Liver (tissue), 7 donors: ENCODE measurements at regions not wholly inside any gene's neighbourhood (a gene's known extent, or its start where the extent isn't known, plus 50 kb on each side); places are given as distances from the start of the nearest gene placed in this dataset.

Experiments
- DNase-seq: peaks from one replicate; pipeline ENCODE4 v3.0.0-alpha.2; 2017; ENCODE audit warnings: low spot score
- H3K27ac ChIP-seq, 2 donors: one replicate each; pipeline ENCODE4 v1.7.0; 2013; ENCODE audit warnings: inconsistent platforms in 2 of 2, low read length in 2 of 2, control low read depth in 1 of 2, low read depth in 1 of 2, mild to moderate bottlenecking in 1 of 2
- H3K27me3 ChIP-seq, 4 donors: one replicate each; pipeline versions ENCODE4 v1.6.1 to v1.7.0; 2013; ENCODE audit warnings: low read length in 3 of 4, inconsistent platforms in 1 of 4, mild to moderate bottlenecking in 1 of 4, moderate library complexity in 1 of 4; ENCODE audit not compliant: control insufficient read depth in 4 of 4, insufficient read depth in 4 of 4
- H3K36me3 ChIP-seq, 4 donors: one replicate each; pipeline versions ENCODE4 v1.6.1 to v1.7.0; 2013; ENCODE audit warnings: low read length in 3 of 4, mild to moderate bottlenecking in 3 of 4, low read depth in 1 of 4, moderate library complexity in 1 of 4; ENCODE audit not compliant: control insufficient read depth in 4 of 4, insufficient read depth in 3 of 4
- H3K4me1 ChIP-seq, 4 donors: one replicate each; pipeline versions ENCODE4 v1.6.1 to v1.7.0; 2013; ENCODE audit warnings: low read length in 3 of 4, mild to moderate bottlenecking in 3 of 4, moderate library complexity in 1 of 4; ENCODE audit not compliant: control insufficient read depth in 4 of 4, insufficient read depth in 4 of 4
- H3K4me3 ChIP-seq, 3 donors: one replicate each; pipeline versions ENCODE4 v1.6.1 to v1.7.0; 2013; ENCODE audit warnings: low read length in 3 of 3, control low read depth in 1 of 3, low read depth in 1 of 3, mild to moderate bottlenecking in 1 of 3
- H3K9ac ChIP-seq, 2 donors: one replicate each; pipeline ENCODE4 v1.7.0; 2013; ENCODE audit warnings: low read length in 2 of 2, mild to moderate bottlenecking in 2 of 2, moderate library complexity in 2 of 2, control low read depth in 1 of 2, low read depth in 1 of 2
- H3K9me3 ChIP-seq, 4 donors: one replicate each; pipeline versions ENCODE4 v1.6.1 to v1.7.0; 2013; ENCODE audit warnings: low read length in 3 of 4; ENCODE audit not compliant: control insufficient read depth in 4 of 4
- ATF3 ChIP-seq: IDR thresholded peaks from 2 replicates; pipeline ENCODE4 v1.6.1; 2016; ENCODE audit warnings: antibody characterized with exemption
- EGR1 ChIP-seq, 2 donors: IDR thresholded peaks; 2 replicates each; pipeline ENCODE4 v1.6.1; 2016 to 2018; ENCODE audit warnings: antibody characterized with exemption in 2 of 2, low read depth in 2 of 2
- FOXA1 ChIP-seq: IDR thresholded peaks from 2 replicates; pipeline ENCODE4 v1.6.1; 2016; ENCODE audit warnings: antibody characterized with exemption
- FOXA2 ChIP-seq: IDR thresholded peaks from 2 replicates; pipeline ENCODE4 v1.6.1; 2016; ENCODE audit warnings: antibody characterized with exemption
- GABPA ChIP-seq, 2 donors: IDR thresholded peaks in 1 of 2; conservative IDR thresholded peaks in 1 of 2; 2 replicates each; pipeline ENCODE4 v1.6.1; 2016; ENCODE audit warnings: antibody characterized with exemption in 2 of 2, mild to moderate bottlenecking in 1 of 2, moderate library complexity in 1 of 2
- HNF4A ChIP-seq, 2 donors: conservative IDR thresholded peaks; 2 replicates each; pipeline ENCODE4 v1.6.1; 2016; ENCODE audit warnings: antibody characterized with exemption in 2 of 2, mild to moderate bottlenecking in 2 of 2
- HNF4G ChIP-seq: IDR thresholded peaks from 2 replicates; pipeline ENCODE4 v1.6.1; 2016; ENCODE audit warnings: antibody characterized with exemption
- JUND ChIP-seq, 2 donors: IDR thresholded peaks; 2 replicates each; pipeline ENCODE4 v1.6.1; 2016; ENCODE audit warnings: antibody characterized with exemption in 2 of 2
- MAX ChIP-seq: IDR thresholded peaks from 2 replicates; pipeline ENCODE4 v1.6.1; 2016; ENCODE audit warnings: antibody characterized with exemption
- NR2F2 ChIP-seq: IDR thresholded peaks from 2 replicates; pipeline ENCODE4 v1.6.1; 2016; ENCODE audit warnings: antibody characterized with exemption
- RAD21 ChIP-seq, 2 donors: IDR thresholded peaks; 2 replicates each; pipeline ENCODE4 v1.6.1; 2016; ENCODE audit warnings: antibody characterized with exemption in 2 of 2, mild to moderate bottlenecking in 2 of 2
- REST ChIP-seq: IDR thresholded peaks from 2 replicates; pipeline ENCODE4 v1.6.1; 2016; ENCODE audit warnings: antibody characterized with exemption, mild to moderate bottlenecking
- RXRA ChIP-seq, 2 donors: IDR thresholded peaks; 2 replicates each; pipeline ENCODE4 v1.6.1; 2017 to 2018; ENCODE audit warnings: antibody characterized with exemption in 2 of 2, mild to moderate bottlenecking in 1 of 2
- SP1 ChIP-seq: IDR thresholded peaks from 2 replicates; pipeline ENCODE4 v1.6.1; 2018; ENCODE audit warnings: antibody characterized with exemption, mild to moderate bottlenecking
- TAF1 ChIP-seq: conservative IDR thresholded peaks from 2 replicates; pipeline ENCODE4 v1.6.1; 2016; ENCODE audit warnings: antibody characterized with exemption, mild to moderate bottlenecking
- YY1 ChIP-seq: IDR thresholded peaks from 2 replicates; pipeline ENCODE4 v1.6.1; 2016; ENCODE audit warnings: antibody characterized with exemption, mild to moderate bottlenecking
- ZBTB33 ChIP-seq: IDR thresholded peaks from 2 replicates; pipeline ENCODE4 v1.6.1; 2016; ENCODE audit warnings: antibody characterized with exemption
- whole genome bisulfite sequencing: extraction: QIAGEN DNeasy Blood & Tissue Kit; methylation state at CpG from one replicate; pipeline ENCODE4 v1.1.7; 2013; 5-methylcytosine and 5-hydroxymethylcytosine counted together
- donor health status: healthy.
- donor health status: healthy.
- donor health status: healthy.
- donor health status: healthy.

GRCh38 chr10:124250506-124250905 is 157.1 kb upstream of the CHST15 start:
- TF ChIP-seq RXRA (IDR thresholded peaks at IDR 0.05), result no peak
- TF ChIP-seq MAX, result no peak
- no peak for TF ChIP-seq TAF1
- no peak for TF ChIP-seq ZBTB33
- no peak for TF ChIP-seq EGR1 (IDR thresholded peaks at IDR 0.05; ENCODE audit: low read depth in 2 of 2)
- TF ChIP-seq GABPA (IDR thresholded peaks at IDR 0.05 in 1 of 2, conservative IDR thresholded peaks at IDR 0.05 in 1 of 2), result no peak
- no peak for TF ChIP-seq NR2F2
- TF ChIP-seq HNF4A (conservative IDR thresholded peaks at IDR 0.05), result no peak
- TF ChIP-seq JUND (IDR thresholded peaks at IDR 0.05), result no peak
- TF ChIP-seq SP1, result no peak
- TF ChIP-seq ATF3, result no peak
- no peak for TF ChIP-seq FOXA2
- TF ChIP-seq YY1, result no peak
- no peak for TF ChIP-seq RAD21 (IDR thresholded peaks at IDR 0.05)
- no peak for TF ChIP-seq FOXA1
- no peak for TF ChIP-seq HNF4G
- Histone ChIP-seq H3K27ac (no peak overlapping the region), H3K9me3 (no peaks in the 10 kb centered on the region), H3K4me1 (peaks cover 0 to 4% (median under 1%) of the 10 kb centered on the region in 4 donors), H3K36me3 (no peaks in the 10 kb centered on the region), H3K27me3 (no peaks in the 10 kb centered on the region), H3K4me3 (no peak overlapping the region), H3K9ac (no peak overlapping the region)
- no peak for DNase-seq
- WGBS, result 78% methylated on average over 6 of the region's 6 CpGs

- Histone ChIP-seq H3K4me3 (no peak overlapping the region), H3K9me3 (no peaks in the 10 kb centered on the region), H3K9ac (no peak overlapping the region), H3K27ac (no peak overlapping the region), H3K36me3 (no peaks in the 10 kb centered on the region), H3K4me1 (peaks cover 0 to 4% (median under 1%) of the 10 kb centered on the region in 4 donors), H3K27me3 (no peaks in the 10 kb centered on the region)
- no peak for TF ChIP-seq FOXA2
- DNase-seq, result no peak
- 74% methylated on average over 8 of the region's 8 CpGs for WGBS
Measured at GRCh38 chr10:124249812-124250432, 156.5 kb upstream of the CHST15 start.

- Histone ChIP-seq H3K27ac (no peak overlapping the region), H3K4me3 (no peak overlapping the region), H3K27me3 (no peaks in the 10 kb centered on the region), H3K9ac (no peak overlapping the region), H3K36me3 (no peaks in the 10 kb centered on the region), H3K9me3 (no peaks in the 10 kb centered on the region), H3K4me1 (peaks cover 0 to 4% (median under 1%) of the 10 kb centered on the region in 4 donors)
- no peak for DNase-seq
- WGBS, result 77% methylated on average over 6 of the region's 6 CpGs
- no peak for TF ChIP-seq JUND (IDR thresholded peaks at IDR 0.05)
- TF ChIP-seq EGR1 (IDR thresholded peaks at IDR 0.05; ENCODE audit: low read depth in 2 of 2), result no peak
- no peak for TF ChIP-seq YY1
- TF ChIP-seq MAX, result no peak
- TF ChIP-seq FOXA2, result no peak
- no peak for TF ChIP-seq ATF3
- TF ChIP-seq ZBTB33, result no peak
- TF ChIP-seq RXRA (IDR thresholded peaks at IDR 0.05), result no peak
- TF ChIP-seq TAF1, result no peak
- no peak for TF ChIP-seq REST
- no peak for TF ChIP-seq HNF4G
Measured at GRCh38 chr10:124249196-124249595, 155.8 kb upstream of the CHST15 start.
